ACHN (cell line): ENCODE measurements at regions not wholly inside any gene's neighbourhood (a gene's known extent, or its start where the extent isn't known, plus 50 kb on each side); places are given as distances from the start of the nearest gene placed in this dataset.
A peak's percentile ranks its signal among the peaks of the same experiment; 100 is the strongest.
"Not testable (repeated sequence)": the region's sequence is repeated elsewhere in the genome, so short reads cannot be mapped to it uniquely, and the experiment has no call there.

ENCODE experiments used
- DNase-seq: peaks from one replicate; pipeline ENCODE4 v3.0.0-alpha.2; 2015
- in situ Hi-C: cut with HindIII; loops from 2 replicates; pipeline ENCODE4 v1.10.0; 2017; ENCODE audit warnings: low sequenced_read_pairs, low pct_ligation_motif_present, low pct_unique_long_range_greater_than_20kb

DNA sequence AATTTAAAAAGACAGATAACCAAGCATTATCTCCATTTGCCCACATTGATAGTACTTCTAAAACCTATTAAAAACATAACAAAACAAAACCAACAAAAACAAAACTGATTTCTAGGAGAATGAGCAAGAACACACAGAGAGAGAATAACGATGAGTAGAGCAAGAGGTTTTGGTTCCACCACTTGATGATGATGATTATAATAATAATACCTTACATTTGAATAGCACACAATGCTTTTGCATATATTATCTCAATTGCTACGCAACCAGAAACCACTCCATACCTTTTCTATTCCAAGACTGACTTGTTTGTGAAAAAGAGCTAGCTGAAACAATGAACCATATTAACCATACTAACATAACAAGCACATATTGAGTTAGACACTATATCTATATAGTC, 1090.9 kb downstream of the SH3BGRL start:
- DNase-seq: no peak
- in situ Hi-C loops: no loop called here

DNA sequence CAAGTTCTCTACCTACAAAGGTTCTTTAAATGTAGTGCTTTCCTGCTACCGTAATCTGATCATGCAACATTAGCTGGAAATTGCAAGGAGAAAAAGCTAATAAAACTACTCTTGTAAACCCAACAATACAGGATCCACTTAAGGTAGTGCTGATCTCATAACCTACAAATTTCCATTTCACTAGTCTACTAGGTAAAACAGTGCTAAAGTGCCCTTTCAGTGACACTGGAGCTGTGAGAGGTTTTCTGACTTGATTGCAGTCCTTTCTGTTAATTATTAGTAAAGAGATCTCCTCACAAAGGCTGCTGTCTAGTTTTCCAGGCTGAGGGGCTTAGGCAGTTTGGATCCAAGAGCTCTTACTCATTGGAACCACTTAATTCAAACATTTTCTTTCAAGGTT, 1118.7 kb downstream of the SH3BGRL start:
- in situ Hi-C loops: no loop called here
- no peak for DNase-seq

DNA sequence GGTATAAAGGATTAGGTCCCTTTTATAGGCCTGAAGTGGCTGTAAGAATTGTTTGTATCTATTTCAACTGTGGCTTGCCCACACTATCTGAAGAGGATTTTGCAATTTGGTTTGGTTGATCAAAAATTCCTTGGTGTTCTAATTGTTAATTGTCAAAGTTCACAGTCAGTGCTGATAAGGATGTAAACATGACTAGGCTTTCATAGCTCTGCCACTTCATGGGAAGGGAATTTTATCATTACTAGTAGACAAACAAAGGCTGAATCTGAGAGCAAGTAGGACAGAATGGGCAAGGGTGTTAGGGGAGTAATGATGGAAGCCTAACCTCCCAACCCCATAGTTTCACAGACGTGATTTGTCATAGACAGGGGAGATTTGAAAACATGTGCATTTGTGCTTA, 1131.7 kb downstream of the SH3BGRL start:
- DNase-seq: no peak
- in situ Hi-C loops: no loop called here

DNA sequence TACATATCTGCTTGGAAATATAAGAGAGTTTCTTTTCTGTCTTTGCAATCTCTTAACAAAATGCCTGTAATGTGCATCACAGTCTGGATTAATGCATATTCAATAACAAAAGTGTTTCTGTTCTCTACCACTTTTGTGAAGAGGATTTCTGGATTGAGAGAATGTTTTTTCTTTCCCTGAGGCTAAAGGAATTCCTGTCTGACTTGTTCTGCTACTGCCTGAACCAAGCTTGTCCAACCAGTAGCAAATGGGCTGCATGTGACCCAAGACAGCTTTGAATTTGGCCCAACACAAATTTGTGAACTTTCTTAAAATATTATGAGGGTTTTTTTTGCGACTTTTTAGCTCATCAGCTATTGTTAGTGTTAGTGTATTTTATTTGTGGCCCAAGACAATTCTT, 1133.9 kb downstream of the SH3BGRL start:
- in situ Hi-C loops: no loop called here
- DNase-seq: no peak

DNA sequence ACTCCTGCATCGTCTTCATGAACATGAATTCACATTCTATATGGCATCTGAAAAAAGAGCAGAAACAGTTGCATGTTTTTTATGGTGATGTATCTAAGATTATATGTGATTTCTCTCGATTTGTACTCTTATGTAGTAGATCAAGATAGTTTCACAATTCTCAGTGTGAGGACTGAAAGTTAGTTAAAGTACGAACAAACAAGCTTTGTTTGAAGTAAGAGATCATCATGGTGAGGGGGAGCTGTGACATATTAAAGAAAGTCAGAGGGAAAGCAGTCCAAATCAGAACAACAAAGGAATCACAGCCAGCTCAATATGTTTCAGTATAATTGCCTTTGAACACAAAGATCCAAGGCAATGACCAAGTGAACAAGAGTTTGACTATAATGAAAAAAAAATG, 1140.6 kb downstream of the SH3BGRL start:
- no peak for DNase-seq
- in situ Hi-C loops: no loop called here

DNA sequence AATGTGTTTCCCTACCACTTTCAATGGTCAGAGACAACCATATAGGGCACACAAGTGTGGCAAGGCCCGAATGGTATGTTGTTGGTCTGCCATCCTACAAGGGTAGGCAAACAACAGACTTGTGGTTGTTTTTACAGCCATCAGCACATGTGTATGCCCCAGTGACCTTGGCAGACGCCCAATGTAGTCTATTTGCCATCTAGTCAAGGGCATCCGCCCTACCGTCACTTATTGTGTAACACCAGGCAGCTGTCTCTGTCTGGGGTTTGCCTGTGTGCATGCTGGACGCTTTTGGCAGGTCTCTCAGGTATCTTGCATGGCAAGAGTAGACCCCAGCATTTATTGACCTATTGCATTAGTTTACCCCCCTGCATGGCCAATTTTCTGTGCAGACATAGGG, 1145.5 kb upstream of the POU3F4 start:
- in situ Hi-C loops: no loop called here
- DNase-seq: no peak

DNA sequence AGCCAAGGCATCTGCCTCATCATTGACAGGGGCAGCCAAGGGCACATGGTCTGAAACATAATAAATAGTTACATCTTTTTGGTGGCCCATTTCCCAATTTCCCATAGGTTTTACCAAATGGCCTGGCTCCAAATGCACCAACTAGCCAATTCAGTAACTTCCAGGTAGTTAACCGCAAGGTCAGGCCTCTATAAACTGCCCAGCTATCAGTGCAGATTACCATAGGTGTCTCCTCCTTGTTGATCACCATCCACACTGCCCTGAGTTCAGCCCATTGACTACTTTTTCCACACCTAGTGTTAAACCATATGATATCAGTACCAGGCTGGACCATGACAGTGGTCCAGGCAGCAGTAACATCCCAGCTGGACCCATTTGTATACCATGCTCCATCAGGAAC, 1145.1 kb upstream of the POU3F4 start:
- DNase-seq: no peak
- in situ Hi-C loops: no loop called here

DNA sequence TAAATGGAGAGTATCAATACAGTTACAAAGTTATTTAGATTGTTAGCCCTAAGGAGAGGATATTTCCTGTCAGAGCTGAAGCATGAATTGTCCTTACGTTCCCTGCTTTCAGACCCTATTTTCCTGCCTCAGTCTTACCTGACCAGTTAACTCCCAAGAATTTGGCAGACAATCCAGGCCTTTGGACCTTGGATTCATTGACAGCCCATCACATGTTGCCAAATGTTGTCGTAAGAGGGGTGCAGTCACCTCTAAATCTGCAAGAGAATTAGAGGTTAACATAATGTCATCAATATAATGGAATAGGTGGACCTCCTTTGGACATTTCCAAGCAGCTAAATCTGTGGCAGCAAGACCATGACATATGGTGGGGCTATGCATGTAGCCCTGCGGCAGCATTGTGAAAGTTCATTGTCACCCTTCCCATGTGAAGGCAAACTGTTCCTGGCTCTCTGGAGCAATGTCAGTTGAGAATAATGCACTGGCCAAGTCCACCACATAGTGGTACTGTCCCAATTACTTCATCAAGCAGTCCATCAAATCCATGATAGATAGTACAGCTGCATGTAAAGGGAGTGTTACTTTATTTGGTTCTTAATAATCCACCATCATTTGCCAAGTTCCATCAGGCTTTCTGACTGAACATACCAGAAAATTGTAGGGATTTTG, 1137.0 kb upstream of the POU3F4 start:
- no peak for DNase-seq
- in situ Hi-C loops: no loop called here

DNA sequence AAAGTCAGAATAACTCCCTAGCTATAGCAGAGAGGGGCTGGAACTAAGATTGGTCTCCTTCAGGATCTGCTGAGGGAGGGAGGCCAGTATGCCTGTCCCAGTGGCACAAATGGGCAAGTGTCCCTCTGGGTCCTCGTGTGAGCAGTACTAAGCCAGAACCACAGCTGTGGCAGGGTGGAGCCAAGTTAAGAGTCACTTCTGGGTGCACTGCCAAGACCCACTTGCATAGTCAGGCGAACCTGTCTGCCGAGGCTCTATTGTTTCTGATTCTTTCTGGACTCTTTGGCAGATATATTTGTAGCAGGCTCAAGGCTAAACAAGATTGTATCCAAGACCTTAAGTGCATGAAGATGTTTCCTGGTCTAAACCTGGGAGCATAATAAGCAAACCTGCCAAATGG, 1123.7 kb upstream of the POU3F4 start:
- in situ Hi-C loops: no loop called here

DNA sequence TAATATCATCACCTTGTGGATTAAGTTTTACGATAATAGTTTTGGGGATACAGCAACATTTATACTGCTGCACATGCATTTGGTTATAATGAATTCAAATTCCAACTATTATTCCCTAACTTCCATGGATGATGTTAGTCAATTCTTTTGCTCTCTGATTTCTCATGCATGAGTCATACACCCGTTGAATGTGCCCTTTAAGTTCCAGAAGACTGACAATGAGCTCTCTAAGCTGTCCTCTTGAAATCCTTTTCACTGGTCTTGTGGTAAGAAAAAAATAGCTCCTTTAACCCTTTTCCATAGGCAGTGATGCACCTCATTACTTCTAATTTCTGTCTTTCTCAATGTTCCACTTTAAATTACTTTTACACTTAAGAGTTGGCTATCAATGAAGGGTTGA, 1095.2 kb upstream of the POU3F4 start:
- peak; percentile 1 for DNase-seq
- in situ Hi-C loops: no loop called here

More for the DNA sequence above, 1123.7 kb upstream of the POU3F4 start:
- no peak for DNase-seq

DNA sequence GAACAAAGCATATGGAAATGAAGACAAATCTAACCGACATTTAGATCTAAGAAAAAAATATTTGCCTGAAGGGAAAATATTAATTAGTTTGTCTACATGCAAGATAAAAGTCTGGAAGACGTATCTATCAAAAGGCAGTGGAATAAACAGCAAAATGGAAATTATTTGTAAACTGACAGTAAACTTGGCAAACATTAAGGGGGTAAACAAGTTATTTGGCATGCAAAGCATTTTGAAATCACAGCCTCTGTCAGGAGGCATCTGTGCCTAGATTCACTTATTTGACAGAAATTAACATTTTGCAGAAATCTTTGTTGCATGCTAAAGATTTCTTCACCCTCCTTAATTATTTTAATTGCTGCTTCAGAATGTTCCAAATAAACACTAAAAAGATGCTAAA, 1065.8 kb upstream of the POU3F4 start:
- in situ Hi-C loops: no loop called here
- no peak for DNase-seq

DNA sequence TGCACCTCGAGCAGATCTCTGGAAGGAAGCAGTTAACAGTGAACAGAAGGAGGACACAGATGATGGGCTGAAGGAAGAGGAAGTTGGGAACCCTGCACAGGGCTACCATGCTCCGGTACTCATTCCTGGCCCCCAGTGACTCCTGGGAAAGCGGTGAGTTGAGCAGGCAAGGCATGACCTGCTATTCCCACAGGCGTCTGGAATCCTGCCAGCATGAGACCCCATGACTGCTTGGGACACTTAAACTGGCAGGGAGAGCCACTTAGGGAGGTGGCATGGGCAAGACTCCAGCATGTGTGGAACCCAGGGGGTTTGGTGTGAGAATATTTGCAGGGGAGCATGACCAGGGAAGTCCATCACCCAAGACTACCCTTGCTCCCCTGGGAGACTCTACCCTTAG, 1056.4 kb upstream of the POU3F4 start:
- in situ Hi-C loops: no loop called here
- DNase-seq: no peak

DNA sequence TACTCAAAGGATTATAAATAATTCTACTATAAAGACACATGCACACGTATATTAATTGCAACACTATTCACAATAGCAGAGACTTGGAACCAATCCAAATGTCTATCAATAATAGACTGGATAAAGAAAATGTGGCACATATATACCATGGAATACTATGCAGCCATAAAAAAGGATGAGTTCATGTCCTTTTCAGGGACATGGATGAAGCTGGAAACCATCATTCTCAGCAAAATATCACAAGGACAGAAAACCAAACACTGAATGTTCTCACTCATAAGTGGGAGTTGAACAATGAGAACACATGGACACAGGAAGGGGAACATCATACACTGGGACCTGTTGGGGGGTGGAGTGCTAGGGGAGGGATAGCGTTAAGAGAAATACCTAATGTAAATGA, 1052.2 kb upstream of the POU3F4 start:
- DNase-seq, in situ Hi-C loops: not testable (repeated sequence)

DNA sequence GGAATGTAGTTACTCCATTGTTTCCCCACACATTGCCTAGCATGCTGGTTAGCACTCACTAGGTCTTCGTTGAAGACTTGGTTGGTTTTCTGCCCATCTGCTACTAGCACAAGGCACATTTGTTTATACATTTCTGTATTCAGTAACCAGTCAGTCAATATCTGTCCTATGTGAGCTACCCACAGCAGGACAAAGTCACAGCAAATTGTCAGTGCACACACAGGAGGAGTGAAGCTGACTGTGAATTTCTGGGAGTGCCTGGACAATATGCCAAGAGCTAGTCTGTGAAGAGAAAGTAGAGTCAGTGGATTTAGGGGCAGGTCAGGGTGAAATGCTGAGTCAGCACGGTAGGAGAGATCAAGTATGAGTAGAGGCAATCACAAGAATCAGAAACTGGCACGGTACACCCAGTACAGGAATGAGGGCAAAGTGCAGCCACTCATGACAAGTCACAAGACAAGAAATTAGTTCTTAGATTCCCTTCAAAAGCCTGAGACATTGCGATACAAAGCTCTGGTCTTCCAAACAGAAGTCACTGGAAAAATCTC, 1049.8 kb upstream of the POU3F4 start:
- no peak for DNase-seq
- in situ Hi-C loops: no loop called here

DNA sequence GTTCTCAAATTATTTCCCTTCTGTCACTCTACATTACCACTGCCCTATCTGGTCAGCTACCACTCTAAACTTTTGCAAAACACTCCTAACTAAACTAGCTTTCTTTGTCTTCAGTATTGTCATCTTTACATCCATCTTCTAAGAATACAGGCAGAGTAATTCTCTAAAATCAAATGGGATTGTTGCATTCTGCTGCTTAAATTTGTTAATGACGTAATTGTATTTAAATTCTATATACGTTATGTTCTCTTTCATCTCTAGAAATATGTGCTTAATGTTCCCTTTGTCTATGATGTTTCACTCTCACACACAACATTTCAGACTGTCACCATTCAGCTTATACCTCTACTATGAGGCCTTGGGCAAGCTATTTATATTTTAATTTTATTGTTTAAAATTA, 1041.1 kb upstream of the POU3F4 start:
- in situ Hi-C loops: no loop called here
- no peak for DNase-seq
